Fibroblast of villous mesenchyme (primary cell): ENCODE measurements at regions not wholly inside any gene's neighbourhood (a gene's known extent, or its start where the extent isn't known, plus 50 kb on each side); places are given as distances from the start of the nearest gene placed in this dataset.
A peak's percentile ranks its signal among the peaks of the same experiment; 100 is the strongest.
"Not testable (repeated sequence)": the region's sequence is repeated elsewhere in the genome, so short reads cannot be mapped to it uniquely, and the experiment has no call there.

Experiments used
- DNase-seq: peaks from one replicate; pipeline ENCODE4 v3.0.0-alpha.2; 2010; ENCODE audit warnings: low read depth
- H3K4me3 ChIP-seq: 2 replicates; pipeline ENCODE4 v1.5.1; 2011; ENCODE audit warnings: low read depth, mild to moderate bottlenecking, low read length
- CTCF ChIP-seq: IDR thresholded peaks from 2 replicates; pipeline ENCODE4 v1.5.1; 2012; ENCODE audit warnings: low read depth, mild to moderate bottlenecking, low read length; ENCODE audit not compliant: insufficient read depth

GRCh38 chr7:39758234-39758970, 135.0 kb downstream of the RALA start:
- no peak for DNase-seq
- no peak overlapping the region for H3K4me3 ChIP-seq
- no peak for TF ChIP-seq CTCF

GRCh38 chr7:39761449-39761848, 138.1 kb downstream of the RALA start:
- H3K4me3 ChIP-seq: no peak overlapping the region
- DNase-seq: no peak
- TF ChIP-seq CTCF: no peak

- H3K4me3 ChIP-seq: not testable (repeated sequence)
- DNase-seq: peak; percentile 64
Measured at GRCh38 chr7:39762466-39762865, 139.1 kb downstream of the RALA start.

GRCh38 chr7:39762881-39763280, 139.5 kb downstream of the RALA start:
- peak; percentile 30 for DNase-seq
- not testable (repeated sequence) for H3K4me3 ChIP-seq

GRCh38 chr7:39765833-39766232, 142.5 kb downstream of the RALA start:
- not testable (repeated sequence) for DNase-seq, H3K4me3 ChIP-seq

- DNase-seq, H3K4me3 ChIP-seq: not testable (repeated sequence)
Measured at GRCh38 chr7:39768439-39768838, 145.1 kb downstream of the RALA start.

GRCh38 chr7:39774341-39774851, 151.0 kb downstream of the RALA start:
- H3K4me3 ChIP-seq, DNase-seq: not testable (repeated sequence)

GRCh38 chr7:39781557-39781956, 158.2 kb downstream of the RALA start:
- not testable (repeated sequence) for H3K4me3 ChIP-seq
- peak; percentile 8 for DNase-seq

GRCh38 chr7:39786440-39786839, 163.1 kb downstream of the RALA start:
- not testable (repeated sequence) for H3K4me3 ChIP-seq, DNase-seq

- not testable (repeated sequence) for DNase-seq, H3K4me3 ChIP-seq
Measured at GRCh38 chr7:39791035-39791434, 159.0 kb upstream of the CDK13 start.

- not testable (repeated sequence) for H3K4me3 ChIP-seq, DNase-seq
Measured at GRCh38 chr7:39791911-39792310, 158.1 kb upstream of the CDK13 start.

- not testable (repeated sequence) for DNase-seq, H3K4me3 ChIP-seq
Measured at GRCh38 chr7:39793026-39793425, 157.0 kb upstream of the CDK13 start.

GRCh38 chr7:39793851-39794250, 156.2 kb upstream of the CDK13 start:
- not testable (repeated sequence) for DNase-seq, H3K4me3 ChIP-seq

- not testable (repeated sequence) for DNase-seq
Measured at GRCh38 chr7:39796947-39797346, 153.1 kb upstream of the CDK13 start.

GRCh38 chr7:39798077-39798476, 152.0 kb upstream of the CDK13 start:
- not testable (repeated sequence) for DNase-seq

More at GRCh38 chr7:39796947-39797346, 153.1 kb upstream of the CDK13 start:
- H3K4me3 ChIP-seq: not testable (repeated sequence)

More at GRCh38 chr7:39798077-39798476, 152.0 kb upstream of the CDK13 start:
- not testable (repeated sequence) for H3K4me3 ChIP-seq
